RWPE1 (cell line): ENCODE measurements at regions not wholly inside any gene's neighbourhood (a gene's known extent, or its start where the extent isn't known, plus 50 kb on each side); places are given as distances from the start of the nearest gene placed in this dataset.
"Not testable (repeated sequence)": the region's sequence is repeated elsewhere in the genome, so short reads cannot be mapped to it uniquely, and the experiment has no call there.

ENCODE experiments used
- CTCF ChIA-PET: fragments of 350-600 bp; sonication (Branson Sonifier 250); formaldehyde crosslinking; extraction: SDS; loops from one replicate; lab custom pipeline; 2021; lab: Yijun Ruan, JAX
- POLR2A ChIA-PET: fragments of 400-600 bp; formaldehyde crosslinking; extraction: SDS; loops from one replicate; lab custom pipeline; 2020; ENCODE audit warnings: antibody characterized with exemption; ENCODE audit not compliant: low non-redundant PET; lab: Yijun Ruan, JAX
- DNase-seq: peaks from one replicate; pipeline ENCODE4 v3.0.0; 2012; ENCODE audit warnings: low spot score
- H3K27ac ChIP-seq: fragments of 450-650 bp; 2 replicates; pipeline ENCODE4 v1.5.1; 2017
- TF ChIP-seq, protein P1 (sequence below): fragments of 450-650 bp; conservative IDR thresholded peaks from 2 replicates; pipeline ENCODE4 v1.5.1; 2017; ENCODE audit warnings: low read depth, mild to moderate bottlenecking

DNA sequence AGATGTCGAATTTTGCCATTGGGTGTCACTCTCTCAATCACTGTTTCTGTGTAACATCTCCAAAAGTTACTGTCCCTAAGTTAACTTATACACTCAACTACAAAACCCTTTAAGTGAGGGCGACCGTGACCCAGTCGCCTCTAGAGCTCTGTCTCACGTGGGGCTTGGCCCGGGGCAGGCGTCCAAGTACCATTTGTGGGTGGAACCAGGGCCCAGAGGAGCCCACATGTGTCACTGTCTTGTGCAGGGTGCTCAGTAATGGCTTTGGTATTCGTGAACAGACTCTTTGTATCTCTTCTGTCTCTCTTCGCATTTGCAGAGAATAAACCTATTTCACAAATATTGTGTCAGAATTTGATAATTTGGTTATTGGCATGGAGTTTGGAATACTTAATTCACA is 109.9 kb upstream of the THBS2 start:
- no peak for DNase-seq
- POLR2A ChIA-PET, result no interaction called here
- CTCF ChIA-PET, result interaction anchor here (0.6 kb wide), 1 partner anchor 1093 kb away, joined by 4 read pairs; no protein-coding TSS in a partner anchor
- TF ChIP-seq, protein P1, sequence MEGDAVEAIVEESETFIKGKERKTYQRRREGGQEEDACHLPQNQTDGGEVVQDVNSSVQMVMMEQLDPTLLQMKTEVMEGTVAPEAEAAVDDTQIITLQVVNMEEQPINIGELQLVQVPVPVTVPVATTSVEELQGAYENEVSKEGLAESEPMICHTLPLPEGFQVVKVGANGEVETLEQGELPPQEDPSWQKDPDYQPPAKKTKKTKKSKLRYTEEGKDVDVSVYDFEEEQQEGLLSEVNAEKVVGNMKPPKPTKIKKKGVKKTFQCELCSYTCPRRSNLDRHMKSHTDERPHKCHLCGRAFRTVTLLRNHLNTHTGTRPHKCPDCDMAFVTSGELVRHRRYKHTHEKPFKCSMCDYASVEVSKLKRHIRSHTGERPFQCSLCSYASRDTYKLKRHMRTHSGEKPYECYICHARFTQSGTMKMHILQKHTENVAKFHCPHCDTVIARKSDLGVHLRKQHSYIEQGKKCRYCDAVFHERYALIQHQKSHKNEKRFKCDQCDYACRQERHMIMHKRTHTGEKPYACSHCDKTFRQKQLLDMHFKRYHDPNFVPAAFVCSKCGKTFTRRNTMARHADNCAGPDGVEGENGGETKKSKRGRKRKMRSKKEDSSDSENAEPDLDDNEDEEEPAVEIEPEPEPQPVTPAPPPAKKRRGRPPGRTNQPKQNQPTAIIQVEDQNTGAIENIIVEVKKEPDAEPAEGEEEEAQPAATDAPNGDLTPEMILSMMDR, result no peak
- no peak overlapping the region for H3K27ac ChIP-seq

DNA sequence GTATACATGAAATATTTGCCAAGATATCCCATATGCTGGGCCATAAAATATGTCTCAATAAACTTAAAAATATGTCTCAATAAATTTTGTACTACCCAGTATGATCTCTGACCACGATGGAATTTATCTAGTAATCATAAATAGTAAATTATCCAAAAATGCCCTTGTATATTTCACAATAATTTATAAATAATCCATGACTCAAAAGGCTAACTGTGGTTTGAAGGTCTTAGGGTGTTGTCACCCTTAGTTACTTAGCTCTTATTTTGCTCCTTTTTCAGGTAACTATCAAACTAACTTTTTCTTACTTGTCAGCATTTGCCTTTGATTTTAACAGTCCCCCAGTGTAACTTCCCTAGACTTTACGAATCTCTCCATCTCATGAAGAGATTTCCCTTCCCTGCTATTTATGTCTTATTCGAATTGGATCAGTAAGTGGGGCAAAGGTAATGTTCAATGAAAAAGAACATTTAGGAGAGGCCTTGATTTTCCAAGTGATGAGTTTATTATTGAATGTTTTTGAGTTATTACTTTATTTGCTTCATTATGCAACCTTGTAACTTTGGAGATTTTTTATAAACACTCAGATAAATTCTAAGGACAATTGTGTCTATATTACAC is 109.0 kb upstream of the THBS2 start:
- TF ChIP-seq, protein P1, result no peak
- ChIA-PET POLR2A (no interaction called here), CTCF (interaction anchor here (0.6 kb wide), 1 partner anchor 1092 kb away, joined by 4 read pairs; no protein-coding TSS in a partner anchor)
- no peak overlapping the region for H3K27ac ChIP-seq
- DNase-seq, result no peak

DNA sequence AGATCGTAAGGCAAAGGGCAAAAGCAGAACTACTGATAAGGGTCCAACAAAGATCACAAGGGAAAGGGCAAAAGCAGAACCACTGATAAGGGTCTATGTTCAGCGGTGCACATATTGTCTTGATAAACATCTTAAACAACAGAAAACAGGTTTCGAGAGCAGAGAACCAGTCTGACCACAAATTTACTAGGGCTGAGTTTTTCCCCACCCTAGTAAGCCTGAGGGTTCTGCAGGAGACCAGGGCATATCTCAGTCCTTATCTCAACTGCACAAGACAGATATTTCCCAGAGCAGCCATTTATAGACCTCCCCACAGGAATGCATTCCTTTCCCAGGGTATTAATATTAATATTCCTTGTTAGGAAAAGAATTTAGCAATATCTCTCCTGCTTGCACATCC is 101.4 kb upstream of the THBS2 start:
- POLR2A ChIA-PET, DNase-seq, CTCF ChIA-PET, H3K27ac ChIP-seq: not testable (repeated sequence)

DNA sequence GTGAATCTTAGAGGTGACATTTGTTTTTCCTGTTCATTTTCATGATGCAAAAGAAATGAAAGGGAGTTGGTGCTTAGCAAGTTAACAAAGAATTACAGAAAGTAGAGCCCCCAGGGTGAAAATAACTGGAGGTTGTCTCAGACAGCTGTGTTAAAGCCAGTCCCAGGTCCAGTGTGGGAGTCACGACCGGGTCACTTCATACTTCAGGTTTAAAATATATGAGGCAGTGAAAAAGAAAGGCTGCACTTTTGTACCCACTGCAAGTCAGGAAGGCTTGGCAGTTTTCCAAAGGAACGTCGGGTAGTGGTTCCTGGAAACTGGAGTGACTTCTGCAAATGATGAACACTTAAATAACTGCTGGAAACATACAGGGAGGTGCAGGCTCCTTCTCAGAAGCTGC is 91.5 kb upstream of the THBS2 start:
- DNase-seq, result no peak
- TF ChIP-seq, protein P1, result no peak
- POLR2A ChIA-PET, result no interaction called here
- CTCF ChIA-PET, result interaction anchor here (0.6 kb wide), 1 partner anchor 129 kb away, joined by 3 read pairs; no protein-coding TSS in a partner anchor
- no peak overlapping the region for H3K27ac ChIP-seq

DNA sequence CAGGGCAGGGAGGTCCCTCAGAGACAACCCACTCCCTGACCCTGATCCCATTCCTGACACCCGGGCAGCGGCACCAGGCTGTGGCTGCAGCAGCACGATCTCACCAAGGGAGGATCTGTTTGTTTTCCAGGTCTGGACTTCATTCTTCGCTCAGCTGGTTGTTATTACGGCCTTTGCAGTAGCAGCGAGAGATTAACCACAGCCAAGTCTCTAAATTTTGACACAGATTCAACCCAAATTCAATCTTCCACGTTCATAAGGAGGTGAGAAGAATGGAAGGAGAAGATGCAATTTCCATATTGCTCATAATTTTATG is 91.1 kb upstream of the THBS2 start:
- no peak for DNase-seq
- H3K27ac ChIP-seq, result peak overlapping the region; percentile 66
- TF ChIP-seq, protein P1, result no peak
- ChIA-PET POLR2A (no interaction called here), CTCF (no interaction called here)

DNA sequence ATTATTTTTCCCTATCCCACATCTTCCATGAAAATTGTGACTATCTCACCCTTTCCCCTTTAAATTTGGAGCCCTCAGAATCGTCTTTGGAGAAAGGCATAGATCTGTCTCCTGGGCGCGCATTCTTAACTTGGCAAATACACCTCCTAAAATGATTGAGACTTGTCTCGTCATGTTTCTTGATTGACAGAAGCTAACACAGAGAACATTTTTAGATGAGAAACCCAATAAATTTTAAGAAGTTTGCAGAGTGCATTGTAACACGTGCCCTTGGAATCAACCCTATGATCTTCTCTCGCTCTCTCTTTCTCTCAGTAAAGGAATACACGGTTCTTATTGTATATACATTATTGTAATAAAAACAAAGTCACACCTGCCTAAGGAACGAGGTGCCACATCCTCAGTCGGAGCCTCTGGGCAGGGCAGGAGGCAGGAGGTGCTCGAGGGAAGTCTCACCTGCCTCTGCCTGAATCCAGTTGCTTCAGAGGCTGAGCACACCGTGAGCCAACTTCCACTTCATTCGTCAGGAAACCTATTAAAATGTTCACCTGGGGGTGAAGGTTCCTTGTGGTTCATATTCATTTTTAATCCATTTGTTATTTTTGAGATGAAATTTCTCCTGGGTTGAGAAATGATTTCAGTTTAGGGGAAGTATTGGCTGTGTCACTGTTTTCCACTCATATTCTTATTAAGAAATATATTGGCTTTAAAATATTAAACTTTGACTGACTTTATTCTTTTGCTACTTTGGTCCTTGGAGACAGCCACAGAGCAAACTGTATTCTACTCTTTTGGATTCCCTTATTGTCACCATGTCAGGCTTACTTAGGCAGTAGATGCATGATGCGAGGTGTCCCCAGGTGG is 90.5 kb upstream of the THBS2 start:
- TF ChIP-seq, protein P1, result no peak
- CTCF ChIA-PET, result interaction anchor here (0.6 to 0.7 kb wide), 2 partner anchors 8 to 1265 kb away, joined by 3 to 4 read pairs; partner anchors contain the start of gene FRMD1
- H3K27ac ChIP-seq, result peak overlapping the region; percentile 66
- POLR2A ChIA-PET, result no interaction called here
- DNase-seq, result peak; percentile 36
